SH-SY5Y (cell line): ENCODE measurements at regions not wholly inside any gene's neighbourhood (a gene's known extent, or its start where the extent isn't known, plus 50 kb on each side); places are given as distances from the start of the nearest gene placed in this dataset.

ENCODE experiments used
- GATA2 ChIP-seq: IDR thresholded peaks from 2 replicates; pipeline ENCODE4 v1.6.1; 2011; ENCODE audit warnings: mild to moderate bottlenecking, low read depth, low read length
- GATA3 ChIP-seq: IDR thresholded peaks from 2 replicates; pipeline ENCODE4 v1.6.1; 2011; ENCODE audit warnings: low read depth, mild to moderate bottlenecking, low read length, moderate library complexity

DNA sequence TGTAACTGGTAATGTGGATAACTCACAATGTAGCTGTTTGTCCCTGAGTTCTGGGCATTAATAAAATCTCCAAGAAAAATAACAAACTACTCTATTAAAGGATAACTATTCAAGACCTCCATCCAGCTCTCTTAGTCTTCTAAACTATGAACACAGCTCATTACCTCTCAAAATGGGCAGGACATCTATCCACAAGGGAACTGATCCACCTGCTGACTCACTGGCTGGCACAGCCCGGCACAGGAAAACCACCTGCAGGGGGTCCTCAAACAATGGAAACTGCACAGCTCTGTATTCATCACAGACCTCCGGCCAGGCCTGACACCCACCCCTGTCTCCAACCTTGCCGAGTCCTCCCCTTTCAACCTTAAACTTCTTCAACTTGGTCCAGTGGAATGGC, 255.4 kb downstream of the TJP1 start:
- TF ChIP-seq GATA3 (no peak), GATA2 (no peak)
